Neural progenitor cell (in vitro differentiated cells): ENCODE measurements at regions not wholly inside any gene's neighbourhood (a gene's known extent, or its start where the extent isn't known, plus 50 kb on each side); places are given as distances from the start of the nearest gene placed in this dataset.

Source experiments
- EZH2 ChIP-seq: fragments of 200-600 bp; sonication (generic); IDR thresholded peaks from 2 replicates; pipeline ENCODE4 v1.6.1; 2017; ENCODE audit warnings: antibody characterized with exemption, mild to moderate bottlenecking, moderate library complexity
- TF ChIP-seq, protein P1 (sequence below): fragments of 200-600 bp; sonication (generic); IDR thresholded peaks from 2 replicates; pipeline ENCODE4 v1.5.1; 2017; ENCODE audit warnings: antibody characterized with exemption, mild to moderate bottlenecking

- TF ChIP-seq, protein P1, sequence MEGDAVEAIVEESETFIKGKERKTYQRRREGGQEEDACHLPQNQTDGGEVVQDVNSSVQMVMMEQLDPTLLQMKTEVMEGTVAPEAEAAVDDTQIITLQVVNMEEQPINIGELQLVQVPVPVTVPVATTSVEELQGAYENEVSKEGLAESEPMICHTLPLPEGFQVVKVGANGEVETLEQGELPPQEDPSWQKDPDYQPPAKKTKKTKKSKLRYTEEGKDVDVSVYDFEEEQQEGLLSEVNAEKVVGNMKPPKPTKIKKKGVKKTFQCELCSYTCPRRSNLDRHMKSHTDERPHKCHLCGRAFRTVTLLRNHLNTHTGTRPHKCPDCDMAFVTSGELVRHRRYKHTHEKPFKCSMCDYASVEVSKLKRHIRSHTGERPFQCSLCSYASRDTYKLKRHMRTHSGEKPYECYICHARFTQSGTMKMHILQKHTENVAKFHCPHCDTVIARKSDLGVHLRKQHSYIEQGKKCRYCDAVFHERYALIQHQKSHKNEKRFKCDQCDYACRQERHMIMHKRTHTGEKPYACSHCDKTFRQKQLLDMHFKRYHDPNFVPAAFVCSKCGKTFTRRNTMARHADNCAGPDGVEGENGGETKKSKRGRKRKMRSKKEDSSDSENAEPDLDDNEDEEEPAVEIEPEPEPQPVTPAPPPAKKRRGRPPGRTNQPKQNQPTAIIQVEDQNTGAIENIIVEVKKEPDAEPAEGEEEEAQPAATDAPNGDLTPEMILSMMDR = no peak
- no peak for TF ChIP-seq EZH2
These were observed 101.3 kb upstream of the EGFL6 start for GRCh38 chrX:13468096-13468495.
